COLO829 (cell line): ENCODE measurements at regions not wholly inside any gene's neighbourhood (a gene's known extent, or its start where the extent isn't known, plus 50 kb on each side); places are given as distances from the start of the nearest gene placed in this dataset.

ENCODE experiments used
- DNase-seq: peaks from one replicate; pipeline ENCODE4 v3.0.0; 2012; ENCODE audit warnings: low spot score

DNA sequence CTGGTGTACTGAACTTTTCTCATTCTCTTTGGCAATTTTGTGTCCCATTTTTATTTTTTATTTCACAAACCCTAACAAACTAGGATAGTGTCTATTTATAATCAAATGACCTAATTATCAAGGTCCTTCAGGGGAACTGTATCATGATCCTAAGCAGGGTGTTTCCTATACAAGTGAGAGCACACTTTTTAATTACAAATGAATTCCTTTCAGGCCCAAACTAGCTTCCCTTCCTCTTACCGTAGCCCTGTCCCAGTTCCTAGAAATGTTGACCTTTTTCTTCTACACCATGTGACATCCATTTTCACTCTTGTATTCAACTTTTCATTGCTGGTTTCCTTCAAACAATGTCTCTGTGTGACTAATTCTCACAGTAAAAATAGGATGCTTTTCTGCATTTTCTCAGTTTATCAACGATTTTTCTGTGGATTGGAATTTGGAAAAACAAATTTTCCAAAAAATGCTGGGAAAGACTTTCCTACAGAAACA is 411.4 kb downstream of the CCDC91 start:
- DNase-seq, result no peak

DNA sequence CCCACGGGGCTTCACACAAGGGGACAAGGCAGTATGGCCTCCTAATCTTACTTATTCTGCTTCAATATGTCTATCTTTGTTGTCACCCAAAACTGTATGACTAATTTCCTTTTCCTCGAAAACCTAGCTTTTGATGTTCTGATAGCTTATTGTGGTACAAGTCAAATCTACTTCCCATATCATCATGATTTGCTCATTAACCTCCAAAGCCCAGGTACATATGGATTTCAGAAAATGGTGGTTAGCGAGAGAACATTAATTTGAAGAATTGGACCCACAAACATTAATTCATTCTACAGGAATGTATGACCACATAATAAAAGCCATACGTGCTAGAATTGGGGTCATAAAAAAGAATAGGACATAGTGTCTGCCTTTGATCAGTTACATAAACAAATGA is 412.5 kb downstream of the CCDC91 start:
- no peak for DNase-seq

GRCh38 chr12:28603239-28603638 is 413.0 kb downstream of the CCDC91 start:
- no peak for DNase-seq

DNA sequence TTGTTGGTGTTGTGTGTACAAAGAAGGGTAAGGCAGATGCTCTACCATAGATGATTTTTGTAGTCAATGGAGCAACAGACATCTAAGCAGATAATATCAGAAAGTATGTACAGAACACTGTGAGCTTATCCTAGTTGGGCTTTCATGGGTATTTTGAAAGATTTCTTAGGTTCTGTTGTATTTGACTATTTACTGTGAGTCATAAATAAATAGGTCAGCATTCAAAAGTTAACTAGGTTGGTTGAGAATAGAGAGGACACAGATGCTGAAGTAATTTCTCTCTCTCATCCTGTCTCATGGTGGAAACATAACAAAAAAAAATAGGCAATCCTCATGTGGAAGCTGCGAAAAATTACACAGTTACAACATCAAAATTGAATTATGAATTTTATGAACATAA is 413.5 kb downstream of the CCDC91 start:
- peak; percentile 66 for DNase-seq

GRCh38 chr12:28604240-28604639 is 414.0 kb downstream of the CCDC91 start:
- DNase-seq, result peak; percentile 88

DNA sequence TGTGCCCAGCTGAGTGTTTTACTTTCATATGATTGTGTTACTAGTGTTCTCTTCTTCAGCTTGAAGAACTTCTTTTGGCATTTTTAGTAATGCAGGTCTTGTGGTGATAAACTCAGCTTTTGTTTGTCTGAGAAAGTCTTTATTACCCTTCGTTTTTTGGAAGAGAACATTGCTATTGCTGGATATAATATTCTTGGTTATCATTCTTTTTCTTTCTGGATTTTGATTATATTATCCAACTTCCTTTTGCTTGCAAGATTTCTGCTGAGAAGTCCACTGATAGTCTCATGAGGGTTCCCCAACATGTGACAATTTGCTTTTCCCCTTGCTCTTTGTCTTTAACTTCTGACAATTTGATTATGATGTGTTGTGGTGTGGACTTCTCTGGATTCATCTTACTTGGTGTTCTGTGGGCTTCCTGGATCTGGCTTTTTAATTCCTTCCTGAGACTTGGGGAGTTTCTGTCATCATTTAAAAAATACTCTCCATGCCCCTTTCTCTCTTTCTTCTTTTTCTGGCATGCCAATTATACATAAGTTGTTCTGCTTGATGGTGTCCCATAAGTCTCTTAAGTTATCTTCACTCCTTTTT is 416.8 kb downstream of the CCDC91 start:
- no peak for DNase-seq

GRCh38 chr12:28610401-28611114 is 420.3 kb downstream of the CCDC91 start:
- no peak for DNase-seq

- peak; percentile 74 for DNase-seq
Measured at GRCh38 chr12:28611115-28611435, 420.8 kb downstream of the CCDC91 start.

DNA sequence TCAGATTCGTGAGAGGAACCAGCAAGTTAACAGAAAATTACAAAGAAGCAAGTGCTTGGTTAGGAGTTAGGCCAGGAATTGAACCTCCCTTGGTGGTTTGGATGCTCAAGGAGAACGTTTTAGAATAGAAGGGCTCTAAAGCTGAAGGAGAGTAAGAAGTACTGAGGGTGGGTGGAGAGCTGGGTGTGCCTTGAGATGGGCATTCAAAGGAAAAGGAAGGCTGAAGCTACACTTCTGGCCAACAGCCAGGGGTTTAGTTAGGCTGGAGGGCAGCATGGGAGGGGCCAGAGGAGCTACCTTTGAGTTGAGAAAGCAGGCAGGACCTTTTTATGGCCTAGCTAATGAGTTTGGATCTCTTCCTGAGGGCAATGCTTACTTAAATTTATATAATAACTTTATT is 421.2 kb downstream of the CCDC91 start:
- DNase-seq, result no peak

GRCh38 chr12:28618171-28618570 is 427.9 kb downstream of the CCDC91 start:
- no peak for DNase-seq

GRCh38 chr12:28618772-28619171 is 428.5 kb downstream of the CCDC91 start:
- no peak for DNase-seq

GRCh38 chr12:28620281-28620680 is 430.0 kb downstream of the CCDC91 start:
- DNase-seq, result no peak

DNA sequence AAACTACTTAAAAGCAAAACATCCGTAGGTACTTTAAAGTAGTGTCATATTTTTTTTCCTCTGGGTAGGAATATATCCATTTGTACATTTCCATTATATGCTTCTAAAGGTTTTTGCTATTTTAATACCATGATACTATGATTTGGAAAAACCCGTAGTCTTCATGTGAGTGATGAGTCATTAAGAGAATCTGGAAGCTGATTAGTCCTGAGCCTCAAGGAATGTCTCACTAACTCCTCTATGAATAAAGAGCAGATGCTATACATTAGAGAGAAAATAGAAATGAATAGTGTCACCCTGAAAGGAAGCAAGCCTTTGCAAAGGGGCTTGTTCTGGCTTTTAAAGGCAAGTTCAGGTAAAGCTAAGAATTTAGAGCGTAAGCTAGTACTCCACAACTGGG is 432.1 kb downstream of the CCDC91 start:
- peak; percentile 79 for DNase-seq

DNA sequence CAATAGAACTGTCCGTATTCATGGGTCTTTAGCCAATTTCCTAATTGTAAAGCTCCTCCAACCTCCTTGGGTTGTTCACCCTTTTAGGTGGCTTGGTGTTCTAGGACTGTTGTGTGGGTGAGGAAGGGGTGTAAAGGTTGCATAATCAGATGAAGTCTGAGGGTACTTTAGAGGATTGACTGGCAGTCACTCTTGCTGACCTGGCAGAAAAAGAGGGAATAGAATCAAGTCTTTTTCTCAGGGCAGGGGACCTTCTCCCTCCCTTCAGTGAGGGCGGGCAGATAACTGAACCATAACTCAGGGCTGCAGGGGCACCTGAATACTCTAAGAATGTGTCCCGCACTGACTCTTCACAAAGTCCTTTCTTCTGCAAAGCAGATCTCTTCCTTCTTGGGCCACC is 436.2 kb downstream of the CCDC91 start:
- DNase-seq, result no peak

DNA sequence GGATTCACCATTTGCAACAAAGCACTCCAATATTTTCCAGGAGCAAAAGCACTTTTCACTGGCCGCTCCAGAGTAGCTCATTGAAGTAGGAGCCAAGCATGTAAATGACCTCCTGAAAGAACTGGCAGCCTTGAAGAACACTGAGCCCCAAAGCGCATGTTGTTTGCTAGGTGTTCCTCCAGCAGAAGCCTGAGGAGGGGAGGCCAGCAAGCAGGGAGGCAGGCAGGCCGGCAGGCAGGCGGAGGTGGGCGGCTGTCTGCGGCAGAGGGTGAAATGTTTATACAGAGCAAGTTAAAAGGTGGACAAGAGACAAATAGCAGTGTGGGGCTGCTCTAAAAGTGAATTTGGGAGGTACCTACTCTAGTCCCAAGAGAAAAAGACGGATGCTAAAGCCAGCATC is 439.4 kb downstream of the CCDC91 start:
- no peak for DNase-seq

GRCh38 chr12:28631831-28632230 is 441.6 kb downstream of the CCDC91 start:
- no peak for DNase-seq

DNA sequence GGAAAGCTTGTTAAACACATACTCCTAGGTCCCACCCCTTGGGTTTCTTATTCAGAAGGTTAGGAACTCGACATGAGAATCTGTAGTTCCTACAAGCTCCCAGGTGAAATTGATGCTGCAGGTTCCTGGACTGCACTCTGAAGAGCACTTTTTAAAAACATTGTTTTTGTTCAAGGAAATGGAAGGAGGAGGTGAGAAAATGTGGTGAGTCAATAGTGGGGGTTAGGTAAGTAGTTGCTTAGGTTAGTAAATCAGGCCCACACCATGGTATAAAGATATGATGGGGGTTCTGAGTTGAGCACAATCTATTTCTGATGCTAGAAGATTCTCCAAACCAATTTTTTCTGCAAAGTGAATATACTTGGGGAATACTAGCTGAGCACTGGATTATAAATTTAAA is 450.3 kb downstream of the CCDC91 start:
- DNase-seq, result no peak

DNA sequence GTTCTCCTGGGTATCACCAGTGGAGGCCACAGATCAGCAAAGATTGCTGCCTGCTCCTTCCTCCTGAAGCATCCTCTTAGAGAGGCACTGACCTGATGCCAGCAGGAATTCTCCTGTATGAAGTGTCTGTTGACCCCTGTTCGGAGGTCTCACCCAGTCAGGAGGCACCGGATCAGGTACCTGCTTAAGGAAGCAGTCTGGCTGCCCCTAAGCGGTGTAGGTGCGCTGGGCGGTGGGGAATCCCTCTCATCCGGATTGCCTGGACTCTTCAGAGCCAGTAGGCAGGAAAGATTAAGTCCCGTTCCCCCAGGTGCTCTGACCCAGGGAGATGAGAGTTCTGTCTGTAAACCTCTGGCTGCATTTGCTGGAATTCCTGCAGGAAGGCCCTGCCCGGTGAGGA is 455.2 kb downstream of the CCDC91 start:
- DNase-seq, result no peak

DNA sequence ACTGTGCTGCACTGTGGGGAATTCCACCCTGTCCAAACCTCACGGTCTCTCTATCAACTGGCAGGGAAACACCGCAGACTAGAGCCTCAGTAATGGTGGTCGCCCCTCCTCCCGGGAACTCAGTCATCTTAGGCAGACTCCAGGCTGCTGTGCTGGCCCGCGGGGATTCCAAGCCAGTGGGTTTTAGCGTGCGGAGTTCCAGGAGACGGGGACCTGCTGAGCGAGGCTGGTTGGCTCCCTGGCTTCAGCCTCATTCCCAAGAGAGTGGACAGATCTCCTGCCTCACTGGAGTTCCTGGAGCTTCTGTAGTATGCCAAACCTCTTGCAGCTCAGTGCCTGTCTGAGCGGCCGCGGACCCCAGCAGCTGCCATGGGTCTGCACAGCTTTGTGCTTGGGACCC is 455.6 kb downstream of the CCDC91 start:
- DNase-seq, result no peak

GRCh38 chr12:28650906-28651305 is 460.6 kb downstream of the CCDC91 start:
- no peak for DNase-seq

- no peak for DNase-seq
Measured at GRCh38 chr12:28652239-28652638, 462.0 kb downstream of the CCDC91 start.

- DNase-seq, result no peak
Measured at GRCh38 chr12:28681980-28682379, 467.1 kb upstream of the FAR2 start.

DNA sequence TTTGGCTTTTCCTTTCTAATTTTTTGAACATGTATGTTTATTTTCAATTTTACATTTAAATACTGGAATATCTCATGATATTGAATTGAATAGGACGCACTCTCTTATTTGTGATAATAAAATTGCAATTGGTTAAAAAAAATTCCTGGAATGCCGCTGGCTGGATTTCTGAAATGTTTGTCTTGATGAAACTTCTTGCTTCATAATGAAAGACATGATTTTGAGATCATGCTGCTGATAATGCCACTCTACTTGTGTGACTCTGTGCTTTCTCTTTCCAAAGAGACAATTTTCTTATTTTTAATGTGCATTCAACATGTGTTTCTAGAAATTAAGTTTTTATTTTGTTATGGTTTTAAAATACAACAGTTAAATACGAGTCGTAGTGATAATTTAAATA is 465.7 kb upstream of the FAR2 start:
- no peak for DNase-seq
